GM19438 (cell line): ENCODE measurements at regions not wholly inside any gene's neighbourhood (a gene's known extent, or its start where the extent isn't known, plus 50 kb on each side); places are given as distances from the start of the nearest gene placed in this dataset.
"Not testable (repeated sequence)": the region's sequence is repeated elsewhere in the genome, so short reads cannot be mapped to it uniquely, and the experiment has no call there.

Experiments
- ATAC-seq: cut with Tn5 transposase; IDR thresholded peaks from one replicate; pipeline ENCODE4 v1.9.1; 2021; ENCODE audit warnings: low read depth; ENCODE audit not compliant: unreplicated experiment

- no peak for ATAC-seq
Observed at GRCh38 chr4:19024047-19024446, 1002.5 kb upstream of the LCORL start.

GRCh38 chr4:19021617-19022016 lies 1000.1 kb upstream of the LCORL start:
- no peak for ATAC-seq

- not testable (repeated sequence) for ATAC-seq
Observed at GRCh38 chr4:19016550-19016949, 995.0 kb upstream of the LCORL start.

- no peak for ATAC-seq
Observed at GRCh38 chr4:19014594-19014993, 993.0 kb upstream of the LCORL start.

- no peak for ATAC-seq
Observed at GRCh38 chr4:19010761-19011160, 989.2 kb upstream of the LCORL start.

GRCh38 chr4:19009881-19010280 lies 988.3 kb upstream of the LCORL start:
- ATAC-seq: no peak

- no peak for ATAC-seq
Observed at GRCh38 chr4:19005211-19005610, 983.7 kb upstream of the LCORL start.

- ATAC-seq: no peak
Observed at GRCh38 chr4:19002170-19002569, 980.6 kb upstream of the LCORL start.

- no peak for ATAC-seq
Observed at GRCh38 chr4:18999595-18999994, 978.0 kb upstream of the LCORL start.

- ATAC-seq: no peak
Observed at GRCh38 chr4:18981234-18981615, 959.7 kb upstream of the LCORL start.

GRCh38 chr4:18980516-18981233 lies 959.1 kb upstream of the LCORL start:
- ATAC-seq: no peak

- ATAC-seq: no peak
Observed at GRCh38 chr4:18976884-18977283, 955.3 kb upstream of the LCORL start.

GRCh38 chr4:18975916-18976808 lies 954.6 kb upstream of the LCORL start:
- no peak for ATAC-seq

- no peak for ATAC-seq
Observed at GRCh38 chr4:18973296-18973695, 951.7 kb upstream of the LCORL start.

- no peak for ATAC-seq
Observed at GRCh38 chr4:18961879-18962278, 940.3 kb upstream of the LCORL start.

GRCh38 chr4:18961266-18961665 lies 939.7 kb upstream of the LCORL start:
- ATAC-seq: no peak

GRCh38 chr4:18957716-18958115 lies 936.2 kb upstream of the LCORL start:
- ATAC-seq: no peak

- no peak for ATAC-seq
Observed at GRCh38 chr4:18954538-18954937, 933.0 kb upstream of the LCORL start.

GRCh38 chr4:18953613-18954012 lies 932.1 kb upstream of the LCORL start:
- no peak for ATAC-seq

GRCh38 chr4:18945464-18945863 lies 923.9 kb upstream of the LCORL start:
- ATAC-seq: no peak

GRCh38 chr4:18942874-18943273 lies 921.3 kb upstream of the LCORL start:
- ATAC-seq: no peak
